ENCODE measurements at regions not wholly inside any gene's neighbourhood (a gene's known extent, or its start where the extent isn't known, plus 50 kb on each side); places are given as distances from the start of the nearest gene placed in this dataset.

DNA sequence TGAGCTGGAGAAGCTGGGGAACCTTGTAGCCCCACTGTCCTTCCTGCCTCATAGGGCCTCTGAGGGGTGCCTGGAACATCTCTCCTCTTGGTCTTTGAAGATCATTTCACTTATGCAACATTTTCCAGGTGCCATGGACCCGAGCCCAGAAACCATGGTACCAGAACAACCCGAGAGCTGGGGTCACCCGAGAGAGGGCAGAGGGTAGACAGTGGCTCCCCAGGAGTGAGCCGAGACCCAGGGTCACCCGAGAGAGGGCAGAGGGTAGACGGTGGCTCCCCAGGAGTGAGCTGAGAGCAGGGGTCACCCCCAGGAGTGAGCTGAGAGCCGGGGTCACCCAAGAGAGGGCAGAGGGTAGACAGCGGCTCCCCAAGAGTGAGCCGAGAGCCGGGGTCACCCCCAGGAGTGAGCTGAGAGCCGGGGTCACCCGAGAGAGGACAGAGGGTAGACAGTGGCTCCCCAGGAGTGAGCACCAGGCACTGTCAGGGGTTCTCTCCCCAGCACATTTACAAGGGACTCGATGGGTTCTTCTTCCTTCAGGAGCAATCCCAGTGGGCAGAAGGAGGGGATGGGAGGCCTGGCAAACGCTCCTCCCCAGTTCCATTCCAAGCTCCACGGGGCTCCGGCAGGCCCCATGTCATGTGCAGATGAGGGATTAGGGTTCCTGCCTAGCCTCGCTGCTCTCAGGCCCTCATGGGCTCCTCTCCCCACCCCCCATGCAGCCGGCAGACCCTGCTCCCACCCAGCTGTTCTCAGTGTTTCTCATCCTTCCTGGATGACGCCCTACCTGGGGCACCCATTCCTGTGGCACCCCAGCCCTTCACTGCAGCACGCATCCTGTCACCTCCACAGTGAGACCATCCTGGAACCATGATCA is 163.5 kb downstream of the RTP5 start:
- Histone ChIP-seq H3K4me3 (ENCODE audit: low read depth, low read length) (no peak overlapping the region), H3K36me3 (replicated peaks) (no peaks in the 10 kb centered on the region), H3K27ac (no peak overlapping the region), H3K27me3 (replicated peaks) (peaks cover 24% of the 10 kb centered on the region)
- in situ Hi-C loops (cut with HindIII; ENCODE audit: low pct_ligation_motif_present, low sequenced_read_pairs), result no loop called here
- no peak for DNase-seq
- TF ChIP-seq, protein P1, sequence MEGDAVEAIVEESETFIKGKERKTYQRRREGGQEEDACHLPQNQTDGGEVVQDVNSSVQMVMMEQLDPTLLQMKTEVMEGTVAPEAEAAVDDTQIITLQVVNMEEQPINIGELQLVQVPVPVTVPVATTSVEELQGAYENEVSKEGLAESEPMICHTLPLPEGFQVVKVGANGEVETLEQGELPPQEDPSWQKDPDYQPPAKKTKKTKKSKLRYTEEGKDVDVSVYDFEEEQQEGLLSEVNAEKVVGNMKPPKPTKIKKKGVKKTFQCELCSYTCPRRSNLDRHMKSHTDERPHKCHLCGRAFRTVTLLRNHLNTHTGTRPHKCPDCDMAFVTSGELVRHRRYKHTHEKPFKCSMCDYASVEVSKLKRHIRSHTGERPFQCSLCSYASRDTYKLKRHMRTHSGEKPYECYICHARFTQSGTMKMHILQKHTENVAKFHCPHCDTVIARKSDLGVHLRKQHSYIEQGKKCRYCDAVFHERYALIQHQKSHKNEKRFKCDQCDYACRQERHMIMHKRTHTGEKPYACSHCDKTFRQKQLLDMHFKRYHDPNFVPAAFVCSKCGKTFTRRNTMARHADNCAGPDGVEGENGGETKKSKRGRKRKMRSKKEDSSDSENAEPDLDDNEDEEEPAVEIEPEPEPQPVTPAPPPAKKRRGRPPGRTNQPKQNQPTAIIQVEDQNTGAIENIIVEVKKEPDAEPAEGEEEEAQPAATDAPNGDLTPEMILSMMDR (IDR thresholded peaks at IDR 0.05; ENCODE audit: low read depth, low read length, missing control alignments), result no peak

DNA sequence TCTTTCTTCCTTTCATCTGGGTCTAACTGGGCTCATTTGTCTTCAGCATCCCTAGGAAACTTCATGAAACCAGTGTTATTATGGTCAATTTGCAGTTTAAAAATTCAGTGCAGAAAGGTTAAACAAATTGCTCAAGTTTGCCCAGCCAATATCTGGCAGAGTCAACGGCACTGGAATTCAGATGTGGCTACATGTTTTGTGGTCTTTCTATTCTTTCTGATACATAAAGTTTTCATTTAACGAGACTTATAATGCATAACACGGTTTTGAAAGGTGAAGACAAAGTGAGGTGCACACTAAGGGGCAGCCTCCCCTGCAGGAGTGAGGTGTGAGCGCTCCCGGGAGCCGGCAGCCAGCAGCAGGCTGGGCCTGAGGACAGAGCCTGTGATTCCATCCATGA is 164.6 kb downstream of the RTP5 start:
- H3K27ac ChIP-seq, result no peak overlapping the region
- no peak for DNase-seq
- in situ Hi-C loops (cut with HindIII; ENCODE audit: low pct_ligation_motif_present, low sequenced_read_pairs), result no loop called here
- TF ChIP-seq, protein P1 (IDR thresholded peaks at IDR 0.05; ENCODE audit: low read depth, low read length, missing control alignments), result no peak
- H3K4me3 ChIP-seq (ENCODE audit: low read depth, low read length), result no peak overlapping the region
- H3K36me3 ChIP-seq (replicated peaks), result no peaks in the 10 kb centered on the region
- peaks cover 24% of the 10 kb centered on the region for H3K27me3 ChIP-seq (replicated peaks)

DNA sequence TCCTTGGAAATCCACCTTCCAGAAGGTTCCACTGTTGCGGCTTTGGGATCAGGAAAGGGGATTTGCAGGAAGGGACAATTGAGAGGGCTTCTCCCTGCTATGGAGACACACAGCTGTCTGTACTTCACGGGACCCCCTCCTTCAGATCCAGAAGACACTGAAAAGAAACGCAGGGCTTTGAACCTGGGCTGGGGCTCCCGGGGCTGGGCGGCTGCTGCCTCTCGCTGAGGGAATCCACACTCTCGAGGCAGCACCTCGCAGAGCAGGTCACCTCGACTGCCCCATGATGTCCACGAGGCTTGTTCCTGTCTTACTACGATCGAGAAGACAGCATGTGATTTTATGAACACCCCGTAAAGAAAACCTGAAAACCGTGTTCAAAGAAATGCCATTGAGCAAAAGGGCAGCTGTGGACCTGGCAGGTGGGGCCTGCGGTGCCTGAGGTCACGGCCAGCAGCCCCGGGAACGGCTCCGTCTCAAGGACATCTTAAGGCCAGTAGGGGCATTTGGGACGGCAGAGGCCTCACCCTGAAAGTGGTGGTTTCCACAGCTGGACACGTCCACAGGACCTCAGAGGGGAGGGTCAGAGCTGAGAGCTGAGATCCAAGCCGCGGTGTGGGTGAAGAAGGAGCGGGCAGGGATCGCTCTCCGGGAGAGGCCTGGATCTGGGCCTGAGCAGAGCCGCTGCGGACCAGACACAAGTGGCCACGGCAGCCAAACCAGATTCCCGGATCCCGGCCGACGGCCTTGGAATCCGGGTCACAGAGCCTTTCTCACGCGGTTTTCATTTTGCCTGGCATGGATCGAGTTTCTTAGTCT is 165.7 kb downstream of the RTP5 start:
- no peak for DNase-seq
- H3K27ac ChIP-seq, result no peak overlapping the region
- H3K36me3 ChIP-seq (replicated peaks), result no peaks in the 10 kb centered on the region
- in situ Hi-C loops (cut with HindIII; ENCODE audit: low pct_ligation_motif_present, low sequenced_read_pairs), result no loop called here
- TF ChIP-seq, protein P1 (IDR thresholded peaks at IDR 0.05; ENCODE audit: low read depth, low read length, missing control alignments), result no peak
- H3K27me3 ChIP-seq (replicated peaks), result peaks cover 24% of the 10 kb centered on the region
- no peak overlapping the region for H3K4me3 ChIP-seq (ENCODE audit: low read depth, low read length)

DNA sequence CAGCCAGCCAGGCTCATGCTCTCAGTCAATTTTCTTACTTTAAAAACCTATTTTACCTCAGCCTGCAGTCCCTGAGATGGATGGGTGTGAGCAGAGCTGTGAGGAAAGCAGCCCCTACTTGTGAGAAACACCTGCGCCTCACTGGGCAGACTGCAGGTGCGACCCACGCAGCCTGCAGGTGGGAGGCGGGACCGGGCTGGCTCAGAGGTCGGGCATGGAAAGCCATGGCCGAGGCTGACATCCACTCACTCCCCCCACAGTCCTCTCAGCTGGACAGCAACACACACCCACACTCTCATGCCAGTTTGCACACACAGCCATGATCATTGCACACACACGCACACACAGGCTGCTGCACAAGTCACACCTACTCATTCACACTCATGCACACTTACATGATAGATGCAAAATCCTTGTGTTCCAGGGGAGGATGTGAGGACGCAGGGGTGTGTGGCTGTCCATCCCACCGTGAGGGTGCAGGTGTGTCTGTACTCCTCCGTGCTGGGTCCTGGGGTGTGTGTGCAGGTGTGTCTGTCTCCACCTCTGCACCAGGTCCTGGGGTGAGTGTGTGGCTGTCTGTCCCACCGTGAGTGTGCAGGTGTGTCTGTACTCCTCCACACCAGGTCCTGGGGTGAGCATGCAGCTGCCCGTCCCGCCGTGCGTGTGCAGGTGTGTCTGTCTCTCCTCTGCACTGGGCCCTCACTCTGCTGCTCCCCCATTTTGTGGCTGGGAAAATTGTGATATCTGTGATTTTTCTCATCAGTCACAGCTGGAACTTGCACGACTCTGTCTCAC is 166.5 kb downstream of the RTP5 start:
- no peak for DNase-seq
- in situ Hi-C loops (cut with HindIII; ENCODE audit: low pct_ligation_motif_present, low sequenced_read_pairs), result no loop called here
- H3K27ac ChIP-seq, result no peak overlapping the region
- no peak overlapping the region for H3K4me3 ChIP-seq (ENCODE audit: low read depth, low read length)
- peaks cover 24% of the 10 kb centered on the region for H3K27me3 ChIP-seq (replicated peaks)
- TF ChIP-seq, protein P1 (IDR thresholded peaks at IDR 0.05; ENCODE audit: low read depth, low read length, missing control alignments), result no peak
- H3K36me3 ChIP-seq (replicated peaks), result no peaks in the 10 kb centered on the region

DNA sequence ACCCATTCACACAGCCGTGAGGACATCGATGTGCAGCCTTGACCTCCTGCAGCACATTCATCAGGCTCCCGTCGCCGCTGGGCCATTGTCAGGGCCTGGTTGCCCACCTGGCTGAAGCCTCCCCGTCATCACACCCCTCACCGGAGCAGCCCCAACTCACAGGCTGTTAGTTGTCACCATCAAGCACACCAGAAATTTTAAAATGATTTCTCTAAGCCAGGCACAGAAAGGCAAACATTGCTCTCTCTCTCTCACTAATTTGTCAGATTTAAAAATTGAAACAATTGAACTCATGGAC is 167.1 kb downstream of the RTP5 start:
- Histone ChIP-seq H3K27ac (no peak overlapping the region), H3K36me3 (replicated peaks) (no peaks in the 10 kb centered on the region), H3K27me3 (replicated peaks) (peaks cover 22% of the 10 kb centered on the region), H3K4me3 (ENCODE audit: low read depth, low read length) (no peak overlapping the region)
- in situ Hi-C loops (cut with HindIII; ENCODE audit: low pct_ligation_motif_present, low sequenced_read_pairs), result no loop called here
- TF ChIP-seq, protein P1 (IDR thresholded peaks at IDR 0.05; ENCODE audit: low read depth, low read length, missing control alignments), result no peak
- DNase-seq, result no peak
